GM21825 (cell line): ENCODE measurements at regions not wholly inside any gene's neighbourhood (a gene's known extent, or its start where the extent isn't known, plus 50 kb on each side); places are given as distances from the start of the nearest gene placed in this dataset.

ENCODE experiments used
- ATAC-seq: cut with Tn5 transposase; IDR thresholded peaks from one replicate; pipeline ENCODE4 v1.9.1; 2021; ENCODE audit warnings: mild to moderate bottlenecking, moderate library complexity; ENCODE audit not compliant: unreplicated experiment

DNA sequence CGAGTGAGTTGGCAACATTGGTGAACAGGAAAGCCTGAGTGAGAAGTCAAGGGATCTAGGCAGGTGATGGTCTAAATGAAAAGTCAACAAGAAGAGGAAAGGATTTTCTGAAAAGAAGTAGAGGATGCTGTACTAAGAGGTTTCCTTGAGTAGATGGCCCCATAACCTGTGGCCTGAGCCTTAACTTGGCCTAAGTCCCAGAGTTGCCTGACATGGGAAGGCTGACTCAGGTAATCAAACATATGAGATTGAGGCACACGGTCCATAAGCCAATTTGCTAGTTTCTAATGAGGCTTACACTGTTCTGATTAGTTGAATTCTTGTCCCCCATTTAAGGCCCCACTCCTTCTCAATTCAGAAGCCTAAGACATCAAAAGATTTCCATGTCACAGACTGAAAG lies 262.5 kb upstream of the LMCD1 start:
- ATAC-seq: no peak

DNA sequence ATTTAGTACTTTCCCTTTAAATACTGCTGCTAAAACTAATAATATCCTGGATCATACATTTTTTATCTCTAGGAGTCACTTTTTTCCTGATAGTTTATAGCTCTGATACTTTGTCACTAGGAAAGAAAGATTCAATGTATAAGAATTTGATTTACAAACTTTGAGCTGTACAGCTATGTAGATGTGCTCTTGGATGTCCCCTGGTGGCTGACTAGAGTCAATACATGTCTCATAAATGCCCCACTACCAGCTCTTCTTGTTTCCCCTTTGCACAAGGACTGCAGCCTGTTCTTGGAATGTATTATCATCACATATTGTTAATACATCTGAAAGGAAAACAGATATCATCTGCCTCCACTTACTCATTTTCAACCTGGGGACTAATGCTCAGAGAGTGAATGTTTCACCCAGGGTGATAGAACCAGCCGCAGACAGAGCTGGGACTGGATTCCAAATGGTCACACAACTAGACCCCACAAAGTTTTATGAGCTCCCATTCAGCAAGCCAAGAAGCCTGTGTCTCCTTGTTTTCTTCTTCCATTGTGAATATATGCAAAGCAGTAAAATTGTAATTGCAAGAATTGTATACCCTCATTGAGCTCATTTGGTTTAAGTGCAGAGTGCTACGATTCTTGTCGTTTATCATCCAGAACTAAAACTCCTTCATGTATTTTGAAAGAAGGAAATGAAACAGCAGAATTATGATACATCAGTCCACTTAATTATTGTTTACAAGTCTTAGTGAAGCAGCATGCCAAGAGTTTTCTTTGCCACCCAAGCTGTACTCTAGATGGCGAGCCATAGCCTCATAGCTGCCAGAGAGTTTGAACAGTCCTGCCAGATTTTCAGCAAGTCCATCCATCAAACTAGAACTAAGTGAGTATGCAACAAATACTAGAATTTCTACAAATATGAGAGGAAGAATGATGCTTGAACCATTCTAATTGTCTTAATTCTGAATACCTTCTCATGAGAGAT lies 261.6 kb upstream of the LMCD1 start:
- peak; percentile 94 for ATAC-seq

DNA sequence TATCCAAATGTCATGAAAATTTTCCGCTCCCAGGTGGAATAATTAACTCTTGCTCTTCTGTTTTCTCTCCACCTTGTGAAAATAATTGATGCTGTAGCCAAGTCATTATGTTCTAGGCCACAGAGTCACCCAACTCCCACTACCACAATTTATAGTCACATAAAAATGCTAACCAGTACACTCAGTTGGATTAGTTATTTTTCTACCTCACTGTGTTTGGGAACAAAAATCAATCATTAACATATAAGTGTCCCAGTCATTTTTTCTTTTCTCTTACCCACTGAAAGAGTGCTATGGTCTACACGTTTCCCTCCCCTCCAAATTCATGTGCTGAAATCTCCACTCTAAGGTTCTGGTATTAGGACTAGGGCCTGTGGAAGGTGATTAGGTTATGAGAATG lies 255.6 kb upstream of the LMCD1 start:
- no peak for ATAC-seq

- ATAC-seq: no peak
Observed at GRCh38 chr3:8253201-8253600, 248.4 kb upstream of the LMCD1 start.

DNA sequence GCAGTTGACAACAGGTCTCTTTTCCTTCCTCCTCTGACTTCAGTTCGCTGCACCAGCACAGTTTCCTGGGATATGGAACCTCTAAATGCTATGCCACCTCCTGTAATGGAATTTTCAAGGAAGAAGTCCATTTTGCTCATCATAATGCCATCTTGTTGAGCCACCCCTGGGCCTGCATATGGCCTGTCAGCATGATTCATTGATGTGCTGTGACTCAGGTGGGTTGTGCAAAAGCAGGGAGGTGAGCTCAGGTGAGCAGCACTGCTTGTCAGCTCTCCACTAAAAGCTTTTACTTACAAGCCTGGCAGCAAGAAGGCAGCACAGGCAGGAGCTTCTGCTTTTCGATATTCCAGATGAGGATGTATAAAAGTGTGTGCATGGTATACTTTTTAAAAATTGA lies 247.1 kb upstream of the LMCD1 start:
- no peak for ATAC-seq

- ATAC-seq: no peak
Observed at GRCh38 chr3:8255725-8256124, 245.9 kb upstream of the LMCD1 start.

DNA sequence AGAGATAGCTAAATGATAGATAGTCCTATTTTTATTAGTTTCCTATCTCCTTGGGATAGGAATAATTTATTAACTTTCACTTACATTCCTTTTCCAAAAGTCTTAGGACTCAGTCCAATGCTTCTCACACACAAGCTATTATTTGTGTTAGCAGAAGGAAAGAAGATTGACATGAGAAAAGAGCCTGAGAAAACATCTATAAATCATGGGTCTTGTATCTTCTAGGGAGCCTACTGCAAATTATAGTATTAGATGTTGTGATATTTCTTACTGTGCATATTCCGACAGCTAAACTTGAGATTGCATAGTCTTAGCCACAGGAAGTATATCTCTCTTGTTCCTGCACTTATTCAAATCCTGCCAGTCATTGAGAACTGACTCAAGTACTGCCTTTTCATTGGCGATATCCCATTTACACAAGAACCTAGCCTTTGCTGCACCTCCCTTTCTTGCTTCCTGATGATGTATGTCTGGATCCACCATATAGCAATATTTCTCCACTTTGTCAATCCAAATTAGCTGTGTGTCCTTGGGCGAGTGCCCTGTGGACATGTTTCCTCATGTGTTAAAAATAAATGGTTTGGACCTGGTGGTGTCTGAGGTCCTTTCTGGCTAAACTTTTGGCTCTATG lies 245.1 kb upstream of the LMCD1 start:
- ATAC-seq: no peak

DNA sequence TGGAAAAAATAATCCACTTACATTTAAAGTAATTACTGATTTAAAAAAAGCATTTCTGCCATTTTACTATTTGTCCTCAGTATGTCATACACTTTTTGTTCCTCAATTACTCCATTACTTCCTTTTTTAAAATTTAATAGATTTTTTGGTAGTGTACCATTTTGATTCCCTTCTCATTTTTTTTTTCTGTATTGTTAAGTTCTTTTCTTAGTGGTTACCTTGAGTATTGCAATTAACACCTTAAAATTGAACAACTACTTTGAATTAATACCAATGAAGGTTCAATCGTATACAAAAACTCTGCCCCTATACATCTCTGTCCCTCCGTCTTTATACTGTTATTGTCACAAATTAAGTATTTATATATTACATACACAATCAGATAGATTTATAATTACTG lies 240.6 kb upstream of the LMCD1 start:
- ATAC-seq: no peak

GRCh38 chr3:8266730-8267131 lies 234.9 kb upstream of the LMCD1 start:
- no peak for ATAC-seq

DNA sequence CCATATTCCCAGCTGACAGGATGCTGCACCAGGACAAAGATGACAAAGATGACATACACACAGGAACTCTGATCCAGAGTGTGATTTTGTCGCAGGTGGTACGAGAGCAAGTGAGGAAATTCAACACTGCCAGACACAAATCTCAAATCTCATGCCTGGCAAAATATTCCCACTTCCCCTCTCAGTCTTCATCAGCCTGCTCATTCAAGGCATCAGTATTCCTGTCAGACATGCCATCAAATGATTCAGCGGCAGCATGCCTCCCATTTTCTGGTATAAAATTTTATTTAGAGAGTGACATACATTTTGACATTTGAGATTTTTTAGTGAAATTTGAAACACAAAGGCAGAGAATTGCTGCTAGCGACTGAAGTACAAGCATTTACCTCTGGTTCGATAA lies 228.1 kb upstream of the LMCD1 start:
- ATAC-seq: no peak

DNA sequence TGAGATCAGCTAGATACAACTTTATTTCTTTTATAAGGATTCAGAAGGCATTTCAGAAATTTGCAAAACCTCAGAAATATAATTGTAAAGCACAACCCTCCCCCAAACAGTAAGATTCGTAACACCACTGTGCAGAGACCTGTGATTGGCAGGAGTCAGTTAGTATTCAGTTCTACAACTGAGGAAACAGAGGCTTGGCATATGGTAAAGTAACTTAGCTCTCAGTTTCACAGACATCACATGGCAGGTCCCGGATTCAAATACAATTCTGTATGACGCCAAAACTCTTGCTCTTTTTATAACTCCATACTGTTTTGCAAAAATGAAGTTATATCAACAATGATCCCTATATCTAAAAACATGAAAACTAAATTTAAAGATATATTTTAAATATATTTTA lies 225.6 kb upstream of the LMCD1 start:
- ATAC-seq: no peak

DNA sequence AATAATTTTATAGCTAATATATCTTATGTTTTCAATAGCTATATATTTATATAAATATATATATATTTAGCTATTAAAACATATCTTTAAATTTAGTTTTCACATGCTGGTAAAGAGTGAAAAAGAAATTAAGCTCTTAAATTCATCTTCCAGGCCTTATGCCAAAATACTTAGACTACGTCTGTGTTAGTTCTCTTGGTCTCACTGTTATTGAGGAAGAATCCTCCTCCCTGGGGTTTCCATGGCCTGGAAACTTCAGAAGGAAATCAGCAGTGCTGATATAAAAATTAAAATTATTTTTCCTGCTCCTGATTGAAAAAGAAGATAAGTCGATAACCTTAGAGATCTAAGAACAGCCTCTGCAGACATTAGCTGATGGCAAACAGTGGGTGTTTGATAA lies 225.1 kb upstream of the LMCD1 start:
- no peak for ATAC-seq

DNA sequence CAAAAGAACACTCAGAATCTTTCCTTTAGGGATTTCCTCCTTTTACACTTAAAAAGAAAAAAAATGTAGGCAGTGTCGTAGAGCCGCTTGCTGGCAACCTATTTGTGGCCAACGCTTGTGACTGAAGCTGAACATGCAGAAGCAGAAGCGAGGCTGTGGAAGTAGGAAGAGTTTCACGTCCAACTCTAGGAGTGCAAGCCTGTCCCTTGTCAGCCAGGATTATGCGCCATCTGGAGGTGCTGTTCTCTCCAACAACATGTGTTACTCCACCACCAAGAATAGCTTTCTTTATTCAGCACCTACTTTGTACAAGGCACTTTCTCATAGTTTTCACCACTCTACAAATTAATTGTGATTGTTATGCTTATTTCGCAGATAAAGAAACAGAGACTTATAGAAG lies 223.2 kb upstream of the LMCD1 start:
- ATAC-seq: no peak

- no peak for ATAC-seq
Observed at GRCh38 chr3:8279476-8279875, 222.1 kb upstream of the LMCD1 start.

GRCh38 chr3:8279886-8280550 lies 221.6 kb upstream of the LMCD1 start:
- no peak for ATAC-seq

DNA sequence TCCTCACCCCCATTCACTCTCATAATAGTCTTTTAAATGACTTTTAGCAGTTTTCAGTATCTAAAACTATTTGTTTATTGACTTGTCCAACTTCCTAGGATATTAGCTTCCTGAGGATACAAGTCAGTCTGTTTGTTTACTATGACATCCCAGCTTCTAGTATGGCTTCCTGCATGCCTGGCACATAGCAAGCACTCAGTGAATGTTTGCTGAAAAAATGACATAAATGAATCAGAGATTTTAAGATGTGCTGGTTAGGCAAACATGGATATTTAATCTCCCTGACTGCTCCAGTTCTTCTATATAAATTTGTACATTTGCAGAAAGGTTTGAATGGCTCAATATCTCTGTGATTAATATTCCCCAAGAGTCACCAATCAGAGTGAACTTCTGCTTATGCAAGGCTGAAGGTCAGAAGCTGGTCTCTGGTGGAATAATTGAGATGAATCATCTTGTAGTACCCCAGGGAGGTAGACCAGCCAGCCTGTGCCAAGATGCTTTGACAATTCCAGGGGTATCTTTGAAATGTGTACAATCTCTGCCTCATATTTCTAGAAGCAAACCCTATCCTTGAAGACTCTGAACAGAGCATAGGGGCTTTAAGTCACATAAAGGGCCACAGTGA lies 219.0 kb upstream of the LMCD1 start:
- ATAC-seq: no peak

GRCh38 chr3:8283193-8283592 lies 218.4 kb upstream of the LMCD1 start:
- no peak for ATAC-seq

DNA sequence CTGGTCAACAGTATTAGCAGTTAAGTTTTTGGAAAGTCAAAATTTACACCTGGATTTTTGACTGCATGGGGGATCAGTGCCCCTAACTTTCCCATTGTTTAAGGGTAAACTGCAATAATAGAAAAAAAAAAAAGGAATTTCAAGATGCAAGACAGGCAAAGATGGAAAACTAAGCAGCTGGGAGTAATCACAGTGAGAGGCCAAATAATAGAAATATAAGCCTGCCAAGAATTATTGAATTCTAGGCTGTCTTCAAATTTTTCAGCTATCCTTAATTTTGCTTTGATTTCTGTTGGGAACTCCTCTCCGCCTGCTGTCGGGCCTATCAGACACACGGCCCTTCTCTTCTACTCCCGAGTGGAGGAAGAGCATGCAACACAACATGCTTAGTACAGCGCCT lies 215.5 kb upstream of the LMCD1 start:
- ATAC-seq: no peak

DNA sequence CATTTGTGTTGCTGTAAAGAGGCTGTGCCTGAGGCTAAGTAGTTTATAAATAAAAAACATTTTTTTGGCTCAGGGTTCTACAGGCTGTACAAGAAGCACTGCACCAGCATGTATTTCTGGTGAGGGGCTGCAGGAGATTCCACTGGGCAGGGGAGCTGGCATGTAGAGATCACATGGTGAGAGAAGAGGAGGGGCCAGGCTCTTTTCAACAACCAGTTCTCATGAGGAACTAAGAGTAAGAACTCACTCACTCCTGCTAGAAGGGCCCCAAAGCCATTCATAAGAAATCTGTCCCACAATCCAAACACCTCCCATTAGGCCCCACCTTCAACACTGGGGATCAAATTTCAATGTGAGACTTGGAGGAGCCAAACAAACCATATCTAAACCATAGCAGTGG lies 214.9 kb upstream of the LMCD1 start:
- ATAC-seq: no peak

DNA sequence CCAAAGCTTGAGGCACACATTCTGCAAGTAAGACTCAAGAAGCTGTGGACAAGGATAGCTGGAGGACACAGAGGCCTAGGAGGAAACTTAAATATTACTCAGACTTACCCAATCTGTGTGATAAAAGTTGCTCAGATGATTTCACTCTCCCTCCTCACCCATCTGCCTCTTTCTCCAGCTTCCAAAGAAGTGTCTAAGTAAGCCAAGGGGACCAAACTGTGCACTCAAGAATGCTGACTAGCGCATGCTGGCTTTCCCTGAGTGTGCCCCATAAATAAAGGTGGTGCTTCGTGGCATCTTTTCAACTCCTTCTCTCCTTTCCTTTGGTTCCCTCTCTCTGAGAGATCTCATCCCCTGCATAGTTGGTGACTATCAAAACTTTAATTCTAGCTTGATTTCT lies 211.0 kb upstream of the LMCD1 start:
- no peak for ATAC-seq

DNA sequence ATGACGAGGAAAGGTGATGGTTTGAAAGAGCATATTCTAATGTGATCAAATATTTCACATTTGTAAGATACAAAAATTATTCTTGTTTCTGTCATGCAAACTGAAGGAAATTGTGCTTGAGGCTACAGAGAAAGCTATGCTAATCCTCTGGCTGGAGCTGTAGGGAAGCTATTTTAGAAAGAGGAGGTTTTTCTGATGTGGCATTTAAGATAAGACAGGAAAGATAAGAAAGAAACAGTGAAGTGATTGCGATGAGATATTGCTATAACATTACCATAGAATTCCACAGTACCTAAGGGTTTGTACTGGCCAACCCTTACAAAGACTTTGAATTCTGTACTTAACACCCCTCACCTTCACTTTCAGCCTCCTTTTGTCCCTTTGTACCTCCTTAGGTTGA lies 205.2 kb upstream of the LMCD1 start:
- ATAC-seq: no peak
